HG02885 (cell line): ENCODE measurements at regions not wholly inside any gene's neighbourhood (a gene's known extent, or its start where the extent isn't known, plus 50 kb on each side); places are given as distances from the start of the nearest gene placed in this dataset.

Experiments used
- ATAC-seq: cut with Tn5 transposase; IDR thresholded peaks from one replicate; pipeline ENCODE4 v1.9.1; 2021; ENCODE audit warnings: mild to moderate bottlenecking; ENCODE audit not compliant: unreplicated experiment, poor library complexity

DNA sequence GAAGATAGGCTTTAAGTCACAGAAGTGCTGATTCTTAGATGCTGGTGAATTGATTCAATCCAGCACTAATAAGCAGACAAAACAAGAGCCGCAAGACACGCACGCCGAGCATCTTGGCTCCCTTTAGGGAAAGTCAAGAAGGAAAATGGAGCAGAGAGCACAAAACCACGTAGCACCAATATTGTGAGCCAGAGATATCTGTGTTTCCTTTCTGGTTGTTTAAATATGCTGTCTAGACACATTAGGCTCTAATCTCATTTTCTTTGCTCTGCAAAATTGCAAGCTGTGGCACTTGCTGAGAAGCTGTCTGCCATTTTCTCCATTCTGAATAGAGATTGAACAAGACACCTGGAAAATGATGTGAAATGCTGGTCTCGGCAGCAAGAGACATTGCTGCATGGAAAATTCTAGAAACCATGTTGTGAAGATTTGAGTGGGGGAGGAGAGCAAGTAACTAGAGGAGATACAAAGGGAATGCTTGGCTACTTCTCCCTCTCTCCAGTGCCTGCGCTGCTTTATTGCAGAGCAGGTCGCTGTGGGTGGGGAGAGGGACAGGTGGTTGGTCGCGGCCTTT is 336.3 kb downstream of the MED10 start:
- no peak for ATAC-seq

GRCh38 chr5:6039111-6039510 is 339.2 kb downstream of the MED10 start:
- no peak for ATAC-seq

DNA sequence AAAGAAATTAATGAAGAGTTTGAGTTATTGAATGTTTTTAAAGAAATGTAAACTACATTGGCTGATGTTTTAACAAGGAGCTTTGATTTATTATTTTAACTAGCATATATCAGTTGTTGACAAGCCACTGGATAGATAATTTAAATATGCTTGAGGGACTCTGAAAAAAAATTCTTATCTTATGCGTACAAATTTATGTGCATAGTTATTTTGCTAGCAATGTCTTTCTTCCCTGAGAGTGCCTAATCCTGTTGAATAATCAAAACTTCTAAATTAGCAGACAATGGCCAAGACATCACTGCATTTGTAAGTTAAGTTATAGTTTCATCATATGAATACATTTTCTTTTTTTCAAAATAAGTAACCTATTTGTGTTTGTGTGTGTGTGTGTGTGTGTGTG is 342.3 kb downstream of the MED10 start:
- no peak for ATAC-seq

GRCh38 chr5:6029811-6030271 is 348.5 kb downstream of the MED10 start:
- peak; percentile 75 for ATAC-seq

- no peak for ATAC-seq
These were observed 351.5 kb downstream of the MED10 start for GRCh38 chr5:6026766-6027406.

DNA sequence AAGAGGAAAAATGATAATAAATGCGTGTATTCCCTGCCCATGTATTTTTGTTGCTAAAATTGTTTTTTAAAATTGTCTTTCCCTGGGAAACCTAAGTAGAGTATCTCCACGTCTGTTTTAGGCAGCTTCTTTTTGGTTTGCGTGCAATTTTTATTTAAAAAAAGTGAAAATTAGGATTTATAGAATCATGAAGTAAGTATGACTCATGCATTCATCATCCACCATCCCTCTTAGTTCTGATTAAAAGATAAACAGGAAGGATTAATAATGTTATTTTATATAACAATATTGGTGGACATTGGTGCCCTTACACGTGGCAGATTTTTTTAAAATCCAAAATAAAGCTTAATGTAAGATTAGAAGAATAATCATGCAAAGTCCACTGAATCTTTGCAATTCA is 358.7 kb downstream of the MED10 start:
- no peak for ATAC-seq

DNA sequence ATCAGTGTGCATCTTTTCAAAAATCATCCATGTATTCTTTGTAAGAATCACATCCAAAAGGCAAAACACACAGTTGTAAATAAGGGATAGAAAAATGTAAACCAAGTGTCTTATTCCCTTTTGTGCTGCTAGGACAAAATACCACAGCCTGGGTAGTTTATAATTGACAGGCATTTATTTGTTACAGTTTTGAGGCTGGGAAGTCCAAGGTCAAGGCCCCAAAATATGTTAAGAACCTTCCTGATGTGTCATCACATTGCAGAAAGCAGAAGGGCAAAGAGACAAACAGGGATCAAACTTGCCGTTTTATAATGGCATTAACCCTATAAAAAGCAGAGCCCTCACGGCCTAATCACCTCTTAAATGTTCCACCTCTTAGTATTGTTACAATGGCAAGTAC is 364.8 kb downstream of the MED10 start:
- no peak for ATAC-seq

DNA sequence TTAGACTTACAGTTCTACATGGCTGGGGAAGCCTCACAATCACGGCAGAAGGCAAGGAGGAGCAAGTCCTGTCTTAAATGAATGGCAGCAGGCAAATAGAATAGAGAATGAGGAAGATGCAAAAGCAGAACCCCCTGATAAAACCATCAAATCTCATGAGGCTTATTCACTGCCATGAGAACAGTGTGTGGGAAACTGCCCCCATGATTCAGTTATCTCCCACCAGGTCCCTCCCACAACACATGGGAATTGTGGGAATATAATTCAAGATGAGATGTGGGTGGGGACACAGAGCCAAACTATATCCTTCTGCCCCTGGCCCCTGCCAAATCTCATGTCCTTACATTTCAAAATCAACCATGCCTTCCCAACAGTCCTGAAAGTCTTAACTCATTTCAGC is 367.1 kb downstream of the MED10 start:
- no peak for ATAC-seq

DNA sequence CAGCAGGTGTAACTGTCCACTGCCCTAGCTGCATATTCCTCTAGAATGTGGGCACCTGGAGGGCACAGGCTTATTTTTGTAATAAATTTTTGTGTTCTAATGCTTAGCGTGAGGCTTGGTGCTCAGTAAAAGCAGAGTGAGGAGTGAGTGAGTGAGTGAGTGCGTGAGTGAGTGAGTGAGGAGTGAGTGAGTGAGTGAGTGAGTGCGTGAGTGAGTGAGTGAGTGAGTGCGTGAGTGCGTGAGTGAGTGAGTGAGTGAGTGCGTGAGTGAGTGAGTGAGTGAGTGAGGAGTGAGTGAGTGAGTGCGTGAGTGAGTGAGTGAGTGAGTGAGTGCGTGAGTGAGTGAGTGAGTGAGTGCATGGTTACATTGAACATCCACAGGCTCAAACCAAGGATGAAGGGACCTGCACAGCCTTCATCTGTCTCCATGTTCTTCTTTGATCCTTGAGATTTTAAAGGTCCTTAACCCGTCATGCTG is 371.5 kb downstream of the MED10 start:
- no peak for ATAC-seq

DNA sequence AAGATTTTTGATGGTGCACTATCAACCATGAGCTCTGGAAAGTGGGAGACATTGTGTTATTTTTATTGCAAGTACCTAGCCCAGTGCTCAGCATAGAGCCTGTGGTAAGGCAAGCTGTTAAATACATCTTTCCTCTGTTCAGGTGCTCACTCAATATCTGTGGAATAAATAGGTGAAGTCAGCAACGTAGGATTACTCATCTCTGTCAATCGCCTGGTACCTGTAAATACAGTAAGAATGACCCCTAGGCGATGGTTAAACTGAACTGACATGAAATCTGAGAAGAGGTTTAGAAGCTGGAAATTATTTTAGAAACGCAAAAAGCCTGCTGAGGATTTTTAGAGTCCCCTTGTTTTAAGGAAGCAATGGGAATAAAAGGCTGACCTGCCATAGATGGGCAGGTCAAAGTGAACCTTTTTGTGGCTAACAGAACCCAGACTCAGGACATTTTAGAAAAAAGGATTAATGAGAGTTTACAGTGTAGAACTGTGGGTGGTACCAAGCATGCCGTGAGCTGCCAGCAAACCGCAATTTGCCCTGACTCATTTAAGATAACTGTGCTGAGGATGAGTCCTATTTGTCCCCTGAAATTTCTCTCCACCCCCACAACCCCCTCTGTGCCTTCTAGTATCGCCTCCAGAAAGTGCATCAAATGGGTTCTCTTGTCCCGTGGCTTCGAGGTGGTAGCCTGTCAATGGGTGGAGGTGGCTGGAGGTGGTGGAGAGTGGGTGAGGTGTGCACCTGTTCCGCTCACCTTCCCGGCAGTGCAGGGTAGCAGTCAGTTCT is 375.1 kb downstream of the MED10 start:
- no peak for ATAC-seq

DNA sequence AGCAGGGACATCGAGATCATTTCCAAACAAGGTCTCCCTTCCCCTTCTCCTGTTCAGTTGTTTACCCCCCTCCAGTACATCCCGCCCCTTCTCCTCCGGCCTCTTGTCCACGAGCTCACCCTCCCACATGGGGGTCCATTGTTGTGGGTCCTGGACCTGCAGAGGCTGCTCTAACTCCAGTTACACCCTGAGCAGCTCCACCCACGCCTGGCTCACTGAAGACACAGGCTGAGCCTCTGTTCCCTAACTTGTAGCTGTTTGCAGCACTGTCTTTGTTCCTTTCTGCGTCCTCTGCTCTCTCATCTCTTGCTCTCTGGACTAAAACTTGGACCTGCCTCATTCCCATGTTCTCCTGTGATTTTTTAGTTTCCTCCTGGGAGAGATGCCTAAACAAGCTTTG is 377.5 kb downstream of the MED10 start:
- no peak for ATAC-seq

DNA sequence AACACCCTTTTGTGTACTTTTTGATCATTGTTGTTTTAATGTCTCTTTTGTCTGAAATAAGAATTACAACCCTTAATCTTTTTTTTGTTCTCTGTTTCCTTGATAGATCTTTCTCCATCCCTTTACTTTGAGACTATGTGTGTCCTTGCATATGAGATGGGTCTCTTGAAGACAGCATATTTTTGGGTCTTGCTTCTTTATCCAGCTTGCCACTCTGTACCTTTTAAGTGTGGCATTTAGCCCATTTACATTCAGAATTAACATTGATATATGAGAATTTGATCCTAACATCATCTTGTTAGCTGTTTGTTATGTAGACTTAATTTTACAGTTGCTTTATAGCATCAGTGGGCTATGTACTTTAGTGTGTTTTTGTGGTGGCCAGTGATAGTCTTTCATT is 382.5 kb downstream of the MED10 start:
- no peak for ATAC-seq

GRCh38 chr5:5986492-5987178 is 391.7 kb downstream of the MED10 start:
- no peak for ATAC-seq

GRCh38 chr5:5985332-5985731 is 393.0 kb downstream of the MED10 start:
- no peak for ATAC-seq

- no peak for ATAC-seq
These were observed 394.9 kb downstream of the MED10 start for GRCh38 chr5:5983261-5983980.

DNA sequence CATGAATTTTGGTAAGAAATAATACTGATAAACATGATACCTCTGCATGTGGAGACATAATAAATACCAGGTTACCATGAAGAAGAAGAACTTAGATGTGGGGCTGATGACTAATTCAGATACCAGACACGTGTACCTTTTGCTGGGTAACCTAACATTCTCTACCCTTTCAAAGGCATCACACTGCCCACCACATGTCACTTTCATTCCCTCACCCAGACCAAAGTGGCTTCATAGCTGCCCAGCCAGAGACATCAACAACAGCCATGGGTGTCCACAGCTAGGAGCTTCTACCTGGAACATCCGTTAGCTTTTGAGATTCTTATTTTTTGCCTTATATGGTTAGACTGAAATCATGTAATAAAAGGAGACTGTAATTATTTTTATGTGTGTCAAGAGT is 396.8 kb downstream of the MED10 start:
- no peak for ATAC-seq

- no peak for ATAC-seq
These were observed 397.8 kb downstream of the MED10 start for GRCh38 chr5:5980538-5980895.

- no peak for ATAC-seq
These were observed 398.4 kb downstream of the MED10 start for GRCh38 chr5:5979761-5980537.

DNA sequence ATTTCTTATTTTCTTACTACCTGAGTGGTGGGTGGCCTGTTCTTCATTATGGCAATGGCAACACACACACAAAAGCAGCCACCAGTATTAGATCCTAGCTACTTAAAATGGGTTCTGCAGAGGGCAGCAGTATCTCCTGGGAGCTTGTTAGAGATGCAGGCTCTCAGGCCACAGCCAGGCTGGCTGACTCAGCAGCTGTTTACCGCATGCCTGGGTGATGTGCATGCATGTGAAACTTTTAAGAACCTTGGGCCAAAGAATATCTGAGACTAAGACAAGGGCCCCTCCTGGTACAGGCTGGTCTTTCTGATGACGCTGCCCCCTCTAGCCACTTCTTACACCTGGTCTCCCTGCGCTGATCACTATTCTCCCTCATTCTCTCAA is 399.0 kb downstream of the MED10 start:
- no peak for ATAC-seq
